Skin epidermis (tissue), 12 donors: ENCODE measurements at regions not wholly inside any gene's neighbourhood (a gene's known extent, or its start where the extent isn't known, plus 50 kb on each side); places are given as distances from the start of the nearest gene placed in this dataset.
"Not testable (repeated sequence)": the region's sequence is repeated elsewhere in the genome, so short reads cannot be mapped to it uniquely, and the experiment has no call there.

Experiments
- H3K27ac ChIP-seq, 21 experiments: fragments of 200-600 bp; sonication (generic) in 11 of 21; one replicate each; pipeline ENCODE4 v1.5.0; 2020; ENCODE audit warnings: mild to moderate bottlenecking in 3 of 21, inconsistent platforms in 2 of 21, moderate library complexity in 2 of 21
- H3K4me3 ChIP-seq, 7 experiments: fragments of 200-600 bp; sonication (generic) in 2 of 7; one replicate each; pipeline ENCODE4 v1.5.0; 2020; ENCODE audit warnings: inconsistent platforms in 2 of 7, mild to moderate bottlenecking in 2 of 7, moderate library complexity in 1 of 7

DNA sequence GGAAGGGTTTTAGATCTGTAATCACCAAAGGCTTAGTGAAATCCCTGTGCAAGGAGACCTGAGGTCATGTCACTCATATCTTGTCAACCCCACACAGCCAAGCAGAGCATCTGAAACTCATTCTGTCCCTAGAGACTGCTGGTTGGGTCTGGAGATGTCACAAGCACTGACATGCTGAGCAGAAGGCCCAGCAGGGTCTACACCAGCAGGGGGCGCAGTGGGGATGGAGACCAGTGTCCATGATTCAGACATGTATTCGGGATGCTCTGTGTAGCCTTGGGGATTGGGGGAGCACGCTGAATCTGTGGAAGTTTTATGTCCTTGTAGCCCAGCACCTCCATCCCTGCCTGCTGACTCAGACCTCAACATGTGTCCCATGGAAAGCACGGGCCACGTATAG, 1247.3 kb downstream of the RPIA start:
- H3K4me3 ChIP-seq, H3K27ac ChIP-seq: not testable (repeated sequence)

DNA sequence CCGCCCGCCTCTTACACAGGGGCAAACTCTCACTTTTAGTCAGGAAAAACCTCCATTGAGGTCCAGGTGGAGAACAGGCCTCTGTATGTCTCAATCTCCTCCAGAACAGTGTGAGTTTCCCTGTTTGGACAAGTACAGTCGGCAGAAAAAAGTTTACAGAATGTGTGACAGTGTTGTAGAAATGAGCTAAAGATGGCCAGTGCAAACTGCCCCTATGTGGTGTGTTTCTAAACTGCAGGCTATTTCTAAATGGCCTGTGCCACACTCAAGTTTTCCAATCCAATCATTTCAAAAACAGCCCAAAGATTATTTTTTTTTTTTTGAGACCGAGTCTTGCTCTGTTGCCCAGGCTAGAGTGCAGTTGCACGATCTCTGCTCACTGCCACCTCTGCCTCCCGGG, 1252.8 kb downstream of the RPIA start:
- not testable (repeated sequence) for H3K27ac ChIP-seq, H3K4me3 ChIP-seq

DNA sequence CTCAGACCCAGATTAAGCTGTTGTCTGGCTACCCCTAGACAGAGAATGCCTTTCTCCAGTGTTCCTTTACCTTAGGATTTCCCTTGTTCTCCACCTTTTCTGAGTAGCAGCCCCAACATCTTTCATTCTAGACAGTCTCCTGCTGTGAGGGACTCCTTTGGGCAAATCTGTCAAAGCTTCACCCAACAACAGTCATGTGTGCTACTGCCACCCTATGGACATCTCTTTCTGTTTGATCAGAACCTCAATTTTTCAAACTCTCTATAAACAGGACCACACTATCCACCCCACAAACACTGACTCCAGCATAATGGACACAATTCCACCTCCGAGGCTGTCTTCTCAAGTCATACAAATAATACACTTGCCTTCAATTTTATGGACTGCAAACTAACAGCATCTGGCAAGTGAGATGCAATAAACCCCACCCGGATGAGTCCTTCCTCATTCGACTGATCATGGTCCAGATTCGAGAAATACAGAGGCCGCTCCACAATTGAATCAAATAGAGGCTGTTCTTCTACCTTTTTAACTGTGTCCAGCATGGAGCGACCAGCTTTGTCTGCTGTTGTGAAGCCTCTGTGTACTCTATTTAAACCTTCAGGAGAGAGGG, 1253.6 kb downstream of the RPIA start:
- H3K4me3 ChIP-seq, H3K27ac ChIP-seq: not testable (repeated sequence)

DNA sequence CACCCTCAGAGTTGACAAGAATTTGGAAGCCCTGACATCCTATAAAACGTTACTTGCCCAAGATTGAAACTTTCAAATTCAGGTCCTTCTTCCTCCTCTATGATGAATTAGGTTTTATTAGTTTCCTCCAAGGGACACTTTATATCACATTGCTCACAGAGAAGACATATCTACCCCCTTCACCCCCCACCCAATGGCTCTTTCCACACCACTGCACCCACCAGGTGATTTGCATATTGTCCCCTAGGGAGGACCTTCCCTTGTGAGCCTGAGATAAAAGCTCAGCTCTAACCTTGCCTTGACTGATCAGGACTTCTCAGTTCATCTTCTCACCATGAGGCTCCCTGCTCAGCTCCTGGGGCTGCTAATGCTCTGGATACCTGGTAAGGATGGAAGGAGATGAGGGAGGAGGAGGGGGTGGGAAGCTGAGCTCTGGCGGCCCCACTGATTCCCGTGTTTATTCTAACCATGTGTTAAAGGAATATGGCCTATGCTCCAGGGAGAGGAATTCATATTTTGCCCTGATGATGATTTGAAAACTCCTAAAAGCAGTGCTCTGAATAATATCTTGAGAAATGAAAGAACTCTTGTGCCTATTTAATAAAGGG, 1255.8 kb downstream of the RPIA start:
- H3K27ac ChIP-seq, H3K4me3 ChIP-seq: not testable (repeated sequence)

DNA sequence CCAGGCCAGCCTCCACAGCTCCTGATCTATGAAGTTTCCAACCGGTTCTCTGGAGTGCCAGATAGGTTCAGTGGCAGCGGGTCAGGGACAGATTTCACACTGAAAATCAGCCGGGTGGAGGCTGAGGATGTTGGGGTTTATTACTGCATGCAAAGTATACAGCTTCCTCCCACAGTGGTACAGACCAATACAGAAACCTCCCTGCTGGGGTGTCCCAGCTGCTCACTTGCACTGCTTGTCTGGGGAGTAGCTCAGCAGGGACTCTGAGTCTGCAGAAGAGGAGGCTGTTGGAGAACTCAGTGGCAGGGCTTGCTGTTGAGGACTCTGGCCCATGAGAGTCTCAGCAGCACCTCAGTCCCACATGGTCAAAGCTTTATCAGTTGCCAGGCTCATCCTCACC, 1256.6 kb downstream of the RPIA start:
- H3K27ac ChIP-seq, H3K4me3 ChIP-seq: not testable (repeated sequence)

DNA sequence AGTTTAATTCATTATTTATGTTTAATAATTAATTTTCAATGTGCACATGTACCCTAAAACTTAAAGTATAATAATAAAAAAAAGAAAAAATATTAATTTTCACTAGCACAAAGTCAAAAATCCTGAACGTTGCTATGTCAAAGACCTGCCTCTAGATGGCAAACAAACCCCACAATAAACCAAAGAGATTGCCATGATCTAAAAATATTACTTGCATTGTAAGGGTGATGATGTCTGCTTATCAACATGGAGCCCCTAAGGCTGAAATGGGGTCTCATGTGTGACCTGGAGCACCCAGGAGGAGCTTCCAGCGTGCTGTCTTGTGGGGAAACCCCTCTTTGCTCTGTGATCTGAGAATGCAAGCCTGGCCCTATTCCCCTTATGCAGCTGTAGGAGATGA, 1259.3 kb downstream of the RPIA start:
- H3K27ac ChIP-seq, result not testable (repeated sequence)

DNA sequence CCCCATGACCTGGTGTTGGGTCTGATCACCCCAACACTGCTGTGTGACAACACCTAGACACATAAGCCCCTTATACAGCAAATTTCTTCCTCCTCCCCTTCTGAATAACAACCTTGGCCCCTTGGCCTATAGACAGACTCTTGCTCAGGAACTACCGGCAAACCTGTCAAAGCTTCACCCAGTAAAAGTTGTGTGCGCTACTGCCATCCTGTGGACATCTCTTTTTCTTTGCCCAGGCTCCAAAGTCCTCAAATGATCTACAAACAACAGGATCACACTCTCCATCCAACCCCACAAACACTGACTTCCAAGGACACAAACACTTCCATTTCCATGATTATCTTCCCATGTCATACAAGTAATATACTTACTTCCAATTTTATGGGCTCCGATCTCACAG, 1265.8 kb downstream of the RPIA start:
- H3K4me3 ChIP-seq, H3K27ac ChIP-seq: not testable (repeated sequence)

More for the DNA sequence above, 1259.3 kb downstream of the RPIA start:
- not testable (repeated sequence) for H3K4me3 ChIP-seq

DNA sequence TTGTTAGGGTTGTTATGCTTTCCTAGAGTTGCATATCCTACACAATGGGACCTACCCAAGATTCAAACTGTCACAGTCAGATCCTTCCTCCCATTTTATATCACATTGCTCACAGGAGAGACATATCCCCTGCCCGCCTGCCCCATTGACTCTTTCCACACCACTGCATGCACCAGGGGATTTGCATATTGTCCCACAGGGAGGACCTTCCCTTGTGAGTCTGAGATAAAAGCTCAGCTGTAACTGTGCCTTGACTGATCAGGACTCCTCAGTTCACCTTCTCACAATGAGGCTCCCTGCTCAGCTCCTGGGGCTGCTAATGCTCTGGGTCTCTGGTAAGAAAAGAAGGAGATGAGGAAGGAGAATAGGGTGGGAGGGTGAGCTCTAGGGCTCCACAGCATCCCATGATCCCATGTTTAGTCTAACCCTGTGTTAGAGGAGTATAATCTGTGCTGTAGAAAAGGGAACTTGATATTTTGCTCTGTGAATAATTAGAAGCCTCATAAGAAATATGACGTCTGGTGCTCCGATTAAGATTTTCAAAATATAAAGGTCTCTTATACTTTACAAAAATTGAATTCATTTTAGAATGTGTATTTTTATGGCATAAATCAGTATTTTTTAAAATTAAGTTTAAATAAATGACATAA, 1268.4 kb downstream of the RPIA start:
- H3K4me3 ChIP-seq, H3K27ac ChIP-seq: not testable (repeated sequence)

DNA sequence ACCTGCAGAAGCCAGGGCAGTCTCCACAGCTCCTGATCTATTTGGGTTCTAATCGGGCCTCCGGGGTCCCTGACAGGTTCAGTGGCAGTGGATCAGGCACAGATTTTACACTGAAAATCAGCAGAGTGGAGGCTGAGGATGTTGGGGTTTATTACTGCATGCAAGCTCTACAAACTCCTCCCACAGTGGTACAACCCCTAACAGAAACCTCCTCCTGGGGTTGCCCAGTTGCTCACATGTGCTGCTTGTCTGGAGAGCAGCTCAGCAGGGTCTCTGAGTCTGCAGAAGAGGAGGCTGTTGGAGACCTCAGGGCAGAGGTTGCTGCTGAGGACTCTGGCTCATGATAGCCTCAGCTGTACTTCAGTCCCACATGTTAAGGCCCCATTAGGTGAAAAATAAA, 1269.1 kb downstream of the RPIA start:
- H3K4me3 ChIP-seq, H3K27ac ChIP-seq: not testable (repeated sequence)

DNA sequence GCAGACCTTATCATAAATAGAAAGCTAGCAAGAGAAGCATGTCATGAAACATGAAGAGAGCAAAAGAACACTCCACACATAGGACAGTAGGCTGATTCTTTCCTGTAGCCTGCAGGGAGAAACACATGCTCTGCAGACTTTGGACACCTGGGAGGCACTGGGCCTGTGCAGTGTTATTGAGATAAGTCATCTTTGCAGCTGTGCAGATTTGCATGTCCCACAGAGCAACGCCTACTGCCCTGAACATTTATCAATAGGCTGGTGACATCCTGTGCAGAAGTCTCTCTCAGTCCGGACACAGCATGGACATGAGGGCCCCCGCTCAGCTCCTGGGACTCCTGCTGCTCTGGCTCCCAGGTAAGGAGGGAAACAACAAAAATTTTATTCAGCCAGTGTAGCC, 1277.1 kb downstream of the RPIA start:
- not testable (repeated sequence) for H3K27ac ChIP-seq, H3K4me3 ChIP-seq

DNA sequence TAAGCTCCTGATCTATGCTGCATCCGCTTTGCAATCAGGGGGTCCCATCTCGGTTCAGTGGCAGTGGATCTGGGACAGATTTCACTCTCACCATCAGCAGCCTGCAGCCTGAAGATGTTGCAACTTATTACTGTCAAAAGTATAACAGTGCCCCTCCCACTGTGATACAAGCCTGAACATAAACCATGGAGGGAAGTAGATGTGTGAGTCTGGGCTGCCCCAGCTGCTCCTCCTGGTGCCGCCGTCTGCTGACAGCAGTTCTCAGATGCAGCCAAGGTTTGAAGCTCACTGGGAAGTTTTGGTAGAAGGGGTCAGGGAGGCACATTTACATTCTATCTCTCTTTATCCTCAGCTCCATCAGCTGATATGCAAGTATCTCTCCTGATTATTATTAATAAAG, 1277.7 kb downstream of the RPIA start:
- H3K27ac ChIP-seq, result not testable (repeated sequence)

DNA sequence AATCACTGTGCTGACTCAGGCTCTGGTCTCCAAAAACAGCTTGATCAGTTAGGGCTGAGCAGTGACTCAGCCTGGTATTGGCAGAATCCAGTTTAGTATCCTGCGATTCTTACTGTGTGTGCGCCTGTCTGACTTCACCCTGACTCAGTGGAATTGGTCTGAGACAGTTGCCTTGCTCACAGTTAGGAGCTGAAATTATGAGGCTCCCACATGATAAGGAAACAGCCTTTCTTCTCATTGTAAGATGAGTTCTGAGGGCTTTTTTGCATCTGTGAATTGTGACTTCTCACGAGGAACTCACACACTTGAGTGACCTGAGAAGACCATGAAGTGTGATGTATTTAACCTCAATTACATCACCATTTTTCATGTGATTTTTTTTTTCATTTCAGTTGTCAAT, 1282.4 kb downstream of the RPIA start:
- H3K4me3 ChIP-seq, H3K27ac ChIP-seq: not testable (repeated sequence)

More for the DNA sequence above, 1277.7 kb downstream of the RPIA start:
- not testable (repeated sequence) for H3K4me3 ChIP-seq

DNA sequence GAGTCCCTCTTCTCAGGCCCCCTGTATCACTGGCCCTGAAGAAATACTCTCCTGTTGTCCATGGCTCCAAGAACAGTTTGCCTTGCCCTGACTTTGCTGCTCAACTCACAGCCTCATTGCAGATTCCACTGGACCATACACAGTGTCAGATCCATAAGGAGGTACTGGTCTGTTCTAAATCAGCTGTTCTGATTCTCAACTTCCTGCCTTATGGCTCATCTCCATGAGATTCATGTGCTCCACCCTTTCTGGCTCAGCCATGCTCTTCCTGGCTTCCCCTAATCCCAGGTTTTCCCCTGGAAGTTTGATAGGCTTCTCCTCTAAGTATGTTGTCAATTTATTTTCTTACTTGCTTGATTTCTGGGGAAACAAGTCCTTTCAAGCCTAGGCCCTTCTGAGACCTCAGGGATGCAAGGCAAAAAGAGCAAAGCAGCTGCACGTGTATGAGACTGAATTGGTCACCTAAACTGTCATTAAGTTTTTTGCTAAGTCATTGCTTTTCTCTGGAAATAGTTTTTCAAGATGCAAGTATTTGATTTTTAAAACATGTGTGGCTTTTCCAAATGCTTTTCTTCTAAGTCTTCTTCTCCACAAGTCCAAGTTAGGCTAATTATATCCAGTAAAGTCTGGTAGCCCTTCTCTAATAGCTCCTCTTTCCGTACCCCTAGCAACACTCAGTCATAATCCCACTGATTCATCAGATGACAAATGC, 1288.5 kb downstream of the RPIA start:
- not testable (repeated sequence) for H3K4me3 ChIP-seq, H3K27ac ChIP-seq

DNA sequence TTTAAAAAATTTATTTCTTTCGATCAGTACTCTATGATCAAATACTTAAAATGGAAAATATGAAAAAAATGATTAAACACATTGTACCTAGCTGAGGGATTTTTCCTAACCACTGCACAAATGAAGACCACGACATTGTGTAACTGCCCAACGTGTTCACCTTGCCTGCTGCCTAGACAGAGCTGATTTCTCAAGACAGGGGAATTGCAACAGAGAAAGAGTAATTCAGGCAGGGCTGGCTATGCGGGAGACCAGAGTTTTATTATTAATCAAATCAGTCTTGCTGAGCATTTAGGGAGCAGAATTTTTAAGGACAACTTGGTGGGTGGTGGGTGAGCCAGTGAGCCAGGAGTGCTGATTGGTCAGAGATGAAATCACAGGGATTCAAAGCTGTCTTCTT, 1290.8 kb downstream of the RPIA start:
- not testable (repeated sequence) for H3K27ac ChIP-seq, H3K4me3 ChIP-seq

DNA sequence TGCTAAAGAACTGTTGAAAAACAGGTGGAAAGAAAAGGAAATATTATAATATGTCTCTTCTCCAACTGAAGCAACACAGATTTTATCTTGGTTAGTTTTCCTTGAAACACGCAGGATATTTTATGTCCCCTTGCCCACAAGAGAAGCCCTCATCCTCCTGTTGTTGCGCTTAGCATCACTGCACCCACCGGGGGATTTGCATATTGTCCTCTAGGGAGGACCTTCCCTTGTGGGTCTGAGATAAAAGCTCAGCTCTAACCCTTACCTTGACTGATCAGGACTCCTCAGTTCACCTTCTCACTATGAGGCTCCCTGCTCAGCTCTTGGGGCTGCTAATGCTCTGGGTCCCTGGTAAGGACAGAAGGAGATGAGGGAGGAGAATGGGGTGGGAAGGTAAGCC, 1294.2 kb downstream of the RPIA start:
- H3K27ac ChIP-seq, H3K4me3 ChIP-seq: not testable (repeated sequence)

DNA sequence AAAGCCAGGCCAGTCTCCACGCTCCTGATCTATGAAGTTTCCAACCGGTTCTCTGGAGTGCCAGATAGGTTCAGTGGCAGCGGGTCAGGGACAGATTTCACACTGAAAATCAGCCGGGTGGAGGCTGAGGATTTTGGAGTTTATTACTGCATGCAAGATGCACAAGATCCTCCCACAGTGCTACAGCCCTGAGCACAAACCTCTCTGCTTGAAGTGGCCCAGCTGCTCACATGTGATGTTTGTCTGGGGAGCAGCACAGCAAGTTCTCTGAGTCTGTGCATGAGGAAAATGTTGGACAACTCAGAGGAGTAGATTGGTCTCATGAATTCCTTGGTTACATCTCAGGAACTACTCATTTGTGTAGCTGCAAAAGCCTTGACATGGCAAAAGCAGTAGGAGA, 1295.1 kb downstream of the RPIA start:
- H3K4me3 ChIP-seq, H3K27ac ChIP-seq: not testable (repeated sequence)

DNA sequence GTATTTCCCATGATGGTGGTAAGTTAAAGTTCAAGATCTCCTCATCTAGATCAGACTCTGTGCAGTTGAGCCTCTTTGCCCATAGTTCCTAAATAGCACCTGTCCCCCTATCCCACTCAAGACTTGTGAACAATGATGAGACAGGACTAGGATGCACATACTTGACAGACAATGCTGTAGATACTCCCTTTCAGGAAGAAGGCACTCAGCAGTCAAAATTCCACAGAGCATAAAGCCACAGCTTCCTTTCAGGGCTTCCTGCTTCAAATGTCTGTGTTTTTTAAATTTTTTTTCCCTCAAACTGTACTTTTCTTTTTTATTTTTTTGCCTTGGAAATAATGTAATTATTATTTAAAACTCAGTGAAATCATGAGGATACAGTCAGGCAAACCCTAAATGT, 1305.3 kb downstream of the RPIA start:
- H3K27ac ChIP-seq, result not testable (repeated sequence)

DNA sequence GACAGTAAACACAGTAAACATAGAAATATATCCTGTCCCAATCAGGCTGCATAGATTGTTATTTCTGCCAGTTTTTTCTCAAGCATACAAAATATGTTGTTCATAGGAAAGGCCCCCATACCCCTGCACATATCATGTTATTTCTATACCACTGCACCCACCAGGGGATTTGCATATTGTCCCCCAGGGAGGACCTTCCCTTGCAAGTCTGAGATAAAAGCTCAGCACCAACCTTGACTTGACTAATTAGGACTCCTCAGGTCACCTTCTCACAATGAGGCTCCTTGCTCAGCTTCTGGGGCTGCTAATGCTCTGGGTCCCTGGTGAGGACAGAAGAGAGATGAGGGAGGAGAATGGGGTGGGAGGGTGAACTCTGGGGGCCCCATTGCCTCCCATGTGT, 1313.1 kb downstream of the RPIA start:
- not testable (repeated sequence) for H3K27ac ChIP-seq, H3K4me3 ChIP-seq

More for the DNA sequence above, 1305.3 kb downstream of the RPIA start:
- H3K4me3 ChIP-seq, result not testable (repeated sequence)

DNA sequence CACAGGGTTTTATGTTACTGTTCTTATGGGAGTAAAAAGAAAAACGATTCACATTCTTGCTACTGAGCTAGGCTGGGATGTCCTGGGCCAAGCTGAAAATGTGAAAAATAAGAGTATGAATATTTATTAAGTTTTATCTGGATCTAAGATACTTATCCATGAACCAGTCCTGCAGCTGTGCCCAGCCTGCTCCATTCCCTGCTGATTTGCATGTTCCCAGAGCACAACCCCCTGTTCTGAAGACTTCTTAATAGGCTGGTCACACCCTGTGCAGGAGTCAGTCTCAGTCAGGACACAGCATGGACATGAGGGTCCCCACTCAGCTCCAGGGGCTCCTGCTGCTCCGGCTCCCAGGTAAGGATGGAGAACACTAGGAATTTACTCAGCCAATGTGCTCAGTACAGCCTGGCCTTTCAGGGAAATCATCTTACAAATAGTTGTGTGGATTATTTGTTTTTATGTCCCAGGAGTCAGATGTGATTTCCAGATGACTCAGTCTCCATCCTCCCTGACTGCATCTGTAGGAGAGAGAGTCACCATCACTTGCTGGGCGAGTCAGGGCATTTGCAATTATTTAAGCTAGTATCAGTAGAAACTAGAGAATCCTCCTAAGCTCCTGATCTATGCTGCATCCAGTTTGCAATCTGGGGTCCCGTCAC, 1319.1 kb downstream of the RPIA start:
- not testable (repeated sequence) for H3K4me3 ChIP-seq, H3K27ac ChIP-seq

DNA sequence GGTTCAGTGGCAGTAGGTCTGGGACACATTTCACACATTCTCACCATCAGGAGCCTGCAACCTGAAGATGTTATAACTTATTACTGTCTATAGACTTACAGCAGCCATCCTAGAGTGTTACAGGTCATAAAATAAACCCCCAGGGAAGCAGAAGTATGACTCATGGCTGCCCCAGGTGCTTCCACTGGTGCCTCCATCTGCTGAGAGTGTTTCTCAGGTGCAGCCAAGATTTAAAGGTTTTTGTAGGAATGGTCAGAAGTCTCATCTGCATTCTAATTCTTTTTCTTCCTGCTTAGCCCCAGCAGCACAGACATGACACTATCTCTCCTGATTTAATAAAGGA, 1319.6 kb downstream of the RPIA start:
- not testable (repeated sequence) for H3K4me3 ChIP-seq, H3K27ac ChIP-seq

DNA sequence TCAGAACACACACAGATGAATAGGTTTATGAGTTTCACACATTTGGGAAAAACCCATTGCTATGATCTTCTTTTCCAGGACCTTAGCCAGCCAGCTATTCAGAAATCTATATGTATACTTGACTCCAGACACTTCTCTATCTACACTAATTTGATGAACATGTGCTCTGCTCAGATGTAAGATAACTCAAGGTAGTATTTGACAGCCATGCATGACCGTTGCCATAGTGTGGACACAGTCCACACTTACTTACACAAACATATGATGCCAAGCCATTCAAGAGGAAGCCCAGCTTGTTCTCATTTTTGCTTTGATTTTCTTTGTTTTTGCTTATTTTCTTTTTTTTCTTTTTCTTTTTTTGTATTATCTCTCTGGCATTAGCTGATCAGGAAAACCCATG, 1328.4 kb downstream of the RPIA start:
- H3K27ac ChIP-seq, H3K4me3 ChIP-seq: not testable (repeated sequence)
